HEK293 (cell line): ENCODE measurements at regions not wholly inside any gene's neighbourhood (a gene's known extent, or its start where the extent isn't known, plus 50 kb on each side); places are given as distances from the start of the nearest gene placed in this dataset.

ENCODE experiments used
- YY2 ChIP-seq: fragments of 450-650 bp; formaldehyde crosslinking; IDR thresholded peaks from 2 replicates; pipeline ENCODE4 v1.5.1; 2016; ENCODE audit warnings: missing biosample characterization, missing genetic modification characterization
- ZNF292 ChIP-seq: fragments of 450-650 bp; formaldehyde crosslinking; IDR thresholded peaks from 2 replicates; pipeline ENCODE4 v1.5.1; 2016; ENCODE audit warnings: low read depth, missing biosample characterization, missing genetic modification characterization, borderline replicate concordance
- ZNF37A ChIP-seq: fragments of 450-650 bp; IDR thresholded peaks from 2 replicates; pipeline ENCODE4 v1.5.1; 2018; ENCODE audit warnings: missing biosample characterization, missing genetic modification characterization
- ZNF510 ChIP-seq: fragments of 450-650 bp; formaldehyde crosslinking; IDR thresholded peaks from 2 replicates; pipeline ENCODE4 v1.5.1; 2018; ENCODE audit warnings: mild to moderate bottlenecking, missing genetic modification characterization, missing biosample characterization; ENCODE audit not compliant: insufficient replicate concordance
- ZNF544 ChIP-seq: fragments of 450-650 bp; formaldehyde crosslinking; IDR thresholded peaks from 2 replicates; pipeline ENCODE4 v1.5.0; 2017; ENCODE audit warnings: missing biosample characterization, missing genetic modification characterization
- ZNF629 ChIP-seq: fragments of 450-650 bp; formaldehyde crosslinking; IDR thresholded peaks from 2 replicates; pipeline ENCODE4 v1.5.1; 2017; ENCODE audit warnings: missing biosample characterization, missing genetic modification characterization

- no peak for TF ChIP-seq ZNF37A (tag by site-specific recombination)
- TF ChIP-seq ZNF629 (tag by site-specific recombination): no peak
- TF ChIP-seq ZNF544: no peak
- no peak for TF ChIP-seq ZNF292 (tag by site-specific recombination)
- no peak for TF ChIP-seq ZNF510
- TF ChIP-seq YY2 (tag by site-specific recombination): no peak
These were observed 446.9 kb downstream of the PCNX1 start for GRCh38 chr14:71354142-71354541.
